Panc1 (cell line): ENCODE measurements at regions not wholly inside any gene's neighbourhood (a gene's known extent, or its start where the extent isn't known, plus 50 kb on each side); places are given as distances from the start of the nearest gene placed in this dataset.
"Not testable (repeated sequence)": the region's sequence is repeated elsewhere in the genome, so short reads cannot be mapped to it uniquely, and the experiment has no call there.

ENCODE experiments used
- ATAC-seq: fragments of 200-7000 bp; cut with Tn5 transposase; 2 replicates; pipeline ENCODE4 v1.9.1; 2020; ENCODE audit warnings: mild to moderate bottlenecking, moderate library complexity
- BruUV-seq: library from RNA; stranded (reverse); fragments of 400-500 nt; replicated peaks from 2 replicates; lab custom pipeline; 2021; lab: Mats Ljungman, UMichigan
- CTCF ChIA-PET: fragments of 300-600 bp; sonication (Branson Sonifier 250); formaldehyde crosslinking; loops from one replicate; lab custom pipeline; 2022; ENCODE audit warnings: antibody characterized with exemption; lab: Charles Lee
- POLR2A ChIA-PET: fragments of 300-600 bp; sonication (Branson Sonifier 250); formaldehyde crosslinking; loops from one replicate; lab custom pipeline; 2022; ENCODE audit warnings: antibody characterized with exemption; lab: Charles Lee
- DNase-seq: peaks from one replicate; pipeline ENCODE4 v3.0.0-alpha.2; 2010; ENCODE audit warnings: low read depth, low spot score
- H3K27ac ChIP-seq: 2 replicates; pipeline ENCODE4 v1.5.1; 2011; ENCODE audit warnings: mild to moderate bottlenecking, low read length, inconsistent platforms
- H3K27me3 ChIP-seq: fragments of 200-500 bp; sonication (Bioruptor generic); 2 replicates; pipeline ENCODE4 v1.6.0; 2014; ENCODE audit warnings: low read length, inconsistent platforms; ENCODE audit not compliant: control insufficient read depth, insufficient read depth
- H3K36me3 ChIP-seq: fragments of 200-500 bp; sonication (Bioruptor generic); 2 replicates; pipeline ENCODE4 v1.5.1; 2014; ENCODE audit warnings: inconsistent platforms, mild to moderate bottlenecking, low read length, moderate library complexity; ENCODE audit not compliant: control insufficient read depth, insufficient read depth
- H3K4me1 ChIP-seq: 2 replicates; pipeline ENCODE4 v1.5.1; 2011; ENCODE audit warnings: inconsistent platforms, mild to moderate bottlenecking, low read length, moderate library complexity; ENCODE audit not compliant: control insufficient read depth, insufficient read depth
- H3K4me3 ChIP-seq, 2 experiments: 2 replicates each; pipeline ENCODE4 v1.5.1; 2011 to 2012; ENCODE audit warnings: low read depth in 2 of 2, low read length in 2 of 2, mild to moderate bottlenecking in 2 of 2, inconsistent platforms in 1 of 2, moderate library complexity in 1 of 2
- H3K9me3 ChIP-seq: fragments of 200-500 bp; sonication (Bioruptor generic); 2 replicates; pipeline ENCODE4 v1.5.1; 2014; ENCODE audit warnings: low read depth, mild to moderate bottlenecking, inconsistent platforms, low read length, moderate library complexity; ENCODE audit not compliant: control insufficient read depth, insufficient read depth
- POLR2AphosphoS5 ChIP-seq: IDR thresholded peaks from 2 replicates; pipeline ENCODE4 v1.6.1; 2012; ENCODE audit warnings: mild to moderate bottlenecking, low read depth, low read length, moderate library complexity
- REST ChIP-seq, 2 experiments: IDR thresholded peaks; 2 replicates each; pipeline ENCODE4 v1.6.1; 2011 to 2012; ENCODE audit warnings: low read depth in 2 of 2, control low read depth in 1 of 2, low read length in 1 of 2, mild to moderate bottlenecking in 1 of 2, moderate library complexity in 1 of 2; ENCODE audit not compliant: insufficient read depth in 1 of 2
- SIN3A ChIP-seq: IDR thresholded peaks from 2 replicates; pipeline ENCODE4 v1.6.1; 2012; ENCODE audit warnings: low read depth, mild to moderate bottlenecking, low read length, moderate library complexity, borderline replicate concordance; ENCODE audit not compliant: insufficient read depth
- TCF7L2 ChIP-seq: IDR thresholded peaks from 2 replicates; pipeline ENCODE4 v1.6.1; 2011; ENCODE audit warnings: mild to moderate bottlenecking, low read depth, low read length, inconsistent platforms
- in situ Hi-C: cut with HindIII; loops from 2 replicates; pipeline ENCODE4 v1.10.0; 2016; ENCODE audit warnings: low sequenced_read_pairs, low pct_unique_long_range_greater_than_20kb
- intact Hi-C: fragments of 100-400 bp; cut with micrococcal nuclease; formaldehyde crosslinking; loops from one replicate; pipeline ENCODE4 v1.10.0; 2022; ENCODE audit not compliant: unreplicated experiment
- TF ChIP-seq, protein P1 (sequence below): fragments of 450-650 bp; IDR thresholded peaks from 2 replicates; pipeline ENCODE4 v1.5.1; 2017; ENCODE audit warnings: mild to moderate bottlenecking

GRCh38 chr5:5738797-5739489, 316.5 kb downstream of the ICE1 start:
- no peaks in the 10 kb centered on the region for H3K27me3 ChIP-seq
- intact Hi-C loops (no loop called here), in situ Hi-C loops (no loop called here)
- POLR2A ChIA-PET: no interaction called here
- BruUV-seq: no TSS peak
- CTCF ChIA-PET: no interaction called here
- ATAC-seq (no peak), DNase-seq (no peak)
- no peak for TF ChIP-seq TCF7L2
- TF ChIP-seq SIN3A: no peak
- no peaks in the 10 kb centered on the region for H3K36me3 ChIP-seq
- H3K4me3 ChIP-seq: no peak overlapping the region
- H3K9me3 ChIP-seq: no peaks in the 10 kb centered on the region; the same call in 1 of the 2 replicates
- no peaks in the 10 kb centered on the region for H3K4me1 ChIP-seq
- no peak overlapping the region for H3K27ac ChIP-seq

DNA sequence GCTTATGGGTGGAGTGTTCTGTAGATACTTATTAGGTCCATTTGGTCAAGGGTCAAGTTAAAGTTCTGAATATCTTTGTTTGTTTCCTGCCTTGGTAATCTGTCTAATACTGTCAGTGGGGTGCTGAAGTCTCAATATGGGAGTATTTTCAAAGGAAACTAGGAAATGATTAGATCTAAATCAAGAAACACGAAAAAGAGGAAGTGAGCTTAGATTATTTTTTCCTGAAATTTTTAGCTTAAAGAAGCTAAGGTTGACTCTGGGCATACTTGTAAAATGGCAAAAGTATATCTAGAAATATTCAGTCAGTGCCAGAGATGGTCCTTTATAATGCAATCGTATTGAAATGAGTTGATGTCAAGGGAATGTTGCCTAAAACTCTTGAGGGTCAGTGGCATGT, 313.5 kb downstream of the ICE1 start:
- no peak for ATAC-seq
- H3K4me1 ChIP-seq: no peaks in the 10 kb centered on the region
- intact Hi-C loops (no loop called here), in situ Hi-C loops (no loop called here)
- H3K4me3 ChIP-seq: no peak overlapping the region
- no TSS peak for BruUV-seq
- POLR2A ChIA-PET: no interaction called here
- no peaks in the 10 kb centered on the region for H3K27me3 ChIP-seq
- CTCF ChIA-PET: no interaction called here
- H3K36me3 ChIP-seq: no peaks in the 10 kb centered on the region
- H3K27ac ChIP-seq: no peak overlapping the region
- TF ChIP-seq TCF7L2 (no peak), REST (IDR thresholded peaks at IDR 0.05; ENCODE audit: insufficient read depth in 1 of 2, low read depth in 2 of 2, low read length in 1 of 2) (no peak), SIN3A (no peak), POLR2AphosphoS5 (no peak)
- TF ChIP-seq, protein P1, sequence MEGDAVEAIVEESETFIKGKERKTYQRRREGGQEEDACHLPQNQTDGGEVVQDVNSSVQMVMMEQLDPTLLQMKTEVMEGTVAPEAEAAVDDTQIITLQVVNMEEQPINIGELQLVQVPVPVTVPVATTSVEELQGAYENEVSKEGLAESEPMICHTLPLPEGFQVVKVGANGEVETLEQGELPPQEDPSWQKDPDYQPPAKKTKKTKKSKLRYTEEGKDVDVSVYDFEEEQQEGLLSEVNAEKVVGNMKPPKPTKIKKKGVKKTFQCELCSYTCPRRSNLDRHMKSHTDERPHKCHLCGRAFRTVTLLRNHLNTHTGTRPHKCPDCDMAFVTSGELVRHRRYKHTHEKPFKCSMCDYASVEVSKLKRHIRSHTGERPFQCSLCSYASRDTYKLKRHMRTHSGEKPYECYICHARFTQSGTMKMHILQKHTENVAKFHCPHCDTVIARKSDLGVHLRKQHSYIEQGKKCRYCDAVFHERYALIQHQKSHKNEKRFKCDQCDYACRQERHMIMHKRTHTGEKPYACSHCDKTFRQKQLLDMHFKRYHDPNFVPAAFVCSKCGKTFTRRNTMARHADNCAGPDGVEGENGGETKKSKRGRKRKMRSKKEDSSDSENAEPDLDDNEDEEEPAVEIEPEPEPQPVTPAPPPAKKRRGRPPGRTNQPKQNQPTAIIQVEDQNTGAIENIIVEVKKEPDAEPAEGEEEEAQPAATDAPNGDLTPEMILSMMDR: no peak
- DNase-seq: no peak
- H3K9me3 ChIP-seq: no peaks in the 10 kb centered on the region

DNA sequence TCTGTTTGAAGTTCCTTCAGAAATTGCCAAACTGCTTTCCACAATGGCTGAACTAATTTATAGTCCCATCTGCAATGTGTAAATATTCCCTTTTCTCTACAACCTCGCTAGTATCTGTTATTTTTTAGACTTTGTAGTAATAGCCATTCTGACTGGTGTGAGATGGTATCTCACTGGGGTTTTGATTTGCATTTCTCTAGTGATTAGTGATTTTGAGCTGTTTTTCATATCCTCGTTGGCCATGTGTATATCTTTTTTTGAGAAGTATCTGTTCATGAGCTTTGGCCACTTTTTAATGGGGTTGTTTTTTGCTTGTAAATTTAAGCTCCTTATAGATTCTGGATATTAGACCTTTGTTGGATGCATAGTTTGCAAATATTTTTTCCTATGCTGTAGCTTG, 310.6 kb downstream of the ICE1 start:
- H3K4me3 ChIP-seq, in situ Hi-C loops, ATAC-seq, H3K9me3 ChIP-seq, H3K36me3 ChIP-seq, H3K4me1 ChIP-seq, intact Hi-C loops, H3K27me3 ChIP-seq, H3K27ac ChIP-seq, POLR2A ChIA-PET, DNase-seq, CTCF ChIA-PET, BruUV-seq: not testable (repeated sequence)
